ENCODE measurements at regions not wholly inside any gene's neighbourhood (a gene's known extent, or its start where the extent isn't known, plus 50 kb on each side); places are given as distances from the start of the nearest gene placed in this dataset.

GRCh38 chr2:13714466-13714865 is 918.1 kb upstream of the LRATD1 start:
- Histone ChIP-seq H3K4me1 (peaks cover 0 to 9% (median 0%) of the 10 kb centered on the region in 3 donors), H3K4me3 (no peak overlapping the region), H3K27ac (no peak overlapping the region), H3K9me3 (no peaks in the 10 kb centered on the region), H3K36me3 (no peaks in the 10 kb centered on the region), H3K27me3 (no peaks in the 10 kb centered on the region)
- TF ChIP-seq CTCF (IDR thresholded peaks at IDR 0.05) = no peak
- DNase-seq (no peak), ATAC-seq (no peak), FAIRE-seq (no peak)
- intact Hi-C loops (cut with DNase I) = no loop called here
- WGBS, 2 donors = 77 to 83% methylated on average over 3 of the region's 3 CpGs

GRCh38 chr2:13725945-13726344 is 906.6 kb upstream of the LRATD1 start:
- no peak for DNase-seq
- WGBS, 2 donors = 55 to 63% methylated on average over 1 of the region's 1 CpG
- Histone ChIP-seq H3K36me3 (no peaks in the 10 kb centered on the region), H3K4me1 (no peaks in the 10 kb centered on the region), H3K4me3 (no peak overlapping the region), H3K27me3 (no peaks in the 10 kb centered on the region), H3K27ac (no peak overlapping the region), H3K9me3 (no peaks in the 10 kb centered on the region)
- FAIRE-seq = no peak
- TF ChIP-seq CTCF (IDR thresholded peaks at IDR 0.05) = no peak
- ATAC-seq = peak in 3 of 4 donors; percentile 49 to 55 (median 50)
- intact Hi-C loops (cut with DNase I) = no loop called here

GRCh38 chr2:13745330-13745729 is 887.2 kb upstream of the LRATD1 start:
- no peak for TF ChIP-seq CTCF (IDR thresholded peaks at IDR 0.05)
- H3K27ac ChIP-seq = no peak overlapping the region
- H3K4me1 ChIP-seq = no peaks in the 10 kb centered on the region
- peak; percentile 57 to 93 (median 70) for ATAC-seq
- peak in 4 of 6 donors; percentile 27 to 56 (median 40) for DNase-seq
- no peaks in the 10 kb centered on the region for H3K36me3 ChIP-seq
- intact Hi-C loops (cut with DNase I) = no loop called here
- WGBS, 2 donors = 34 to 38% methylated on average over 3 of the region's 3 CpGs
- no peak overlapping the region for H3K4me3 ChIP-seq
- no peak for FAIRE-seq
- H3K9me3 ChIP-seq = no peaks in the 10 kb centered on the region
- no peaks in the 10 kb centered on the region for H3K27me3 ChIP-seq

- no peaks in the 10 kb centered on the region for H3K36me3 ChIP-seq
- DNase-seq = no peak
- no peaks in the 10 kb centered on the region for H3K9me3 ChIP-seq
- TF ChIP-seq CTCF (IDR thresholded peaks at IDR 0.05) = no peak
- ATAC-seq = peak in 3 of 4 donors; percentile 43 to 75 (median 74)
- no peak overlapping the region for H3K27ac ChIP-seq
- no peaks in the 10 kb centered on the region for H3K27me3 ChIP-seq
- H3K4me1 ChIP-seq = peaks cover 0 to 7% (median 0%) of the 10 kb centered on the region in 3 donors
- no peak for FAIRE-seq
- WGBS, 2 donors = 25 to 34% methylated on average over 1 of the region's 1 CpG
- intact Hi-C loops (cut with DNase I) = no loop called here
- no peak overlapping the region for H3K4me3 ChIP-seq
These were observed 880.6 kb upstream of the LRATD1 start for GRCh38 chr2:13751955-13752354.

GRCh38 chr2:13758412-13758811 is 874.1 kb upstream of the LRATD1 start:
- no peak for ATAC-seq
- no peak for FAIRE-seq
- Histone ChIP-seq H3K27me3 (no peaks in the 10 kb centered on the region), H3K36me3 (no peaks in the 10 kb centered on the region), H3K4me1 (no peaks in the 10 kb centered on the region), H3K27ac (no peak overlapping the region), H3K4me3 (no peak overlapping the region), H3K9me3 (no peaks in the 10 kb centered on the region)
- WGBS, 2 donors = 23 to 26% methylated on average over 1 of the region's 1 CpG
- intact Hi-C loops (cut with DNase I) = no loop called here
- TF ChIP-seq CTCF (IDR thresholded peaks at IDR 0.05) = no peak
- no peak for DNase-seq

Data from pancreas (tissue), 10 donors.